ENCODE measurements at regions not wholly inside any gene's neighbourhood (a gene's known extent, or its start where the extent isn't known, plus 50 kb on each side); places are given as distances from the start of the nearest gene placed in this dataset.

DNA sequence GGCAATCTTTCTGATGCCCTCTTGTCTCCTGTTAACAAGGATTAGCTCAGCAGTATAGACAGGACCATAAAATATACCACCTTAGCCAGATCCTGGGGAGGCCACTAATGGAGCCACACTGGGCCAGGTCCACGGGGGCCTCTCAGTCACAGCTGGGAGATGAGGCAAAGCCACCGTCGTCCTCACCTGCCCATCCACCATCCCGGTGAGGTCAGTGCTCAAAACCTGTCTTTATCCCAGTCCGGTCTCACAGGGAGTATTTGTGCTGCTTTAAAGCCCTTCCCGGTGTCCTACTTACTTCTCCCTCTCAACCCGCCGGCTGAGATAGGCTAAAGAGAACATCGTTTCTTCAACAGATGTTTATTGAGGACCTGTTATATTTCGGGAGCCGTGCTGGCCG is 104.3 kb downstream of the EDN3 start:
- Histone ChIP-seq H3K36me3 (ENCODE audit: control insufficient read depth in 1 of 2, insufficient read depth in 2 of 2, low read length in 2 of 2) (no peaks in the 10 kb centered on the region), H3K4me3 (ENCODE audit: low read depth, low read length) (no peak overlapping the region), H3K9ac (ENCODE audit: low read length) (no peak overlapping the region), H3K79me2 (ENCODE audit: control insufficient read depth, insufficient read depth, low read length, poor library complexity) (no peaks in the 10 kb centered on the region), H3K4me1 (ENCODE audit: control insufficient read depth in 1 of 2, insufficient read depth in 2 of 2, low read length in 2 of 2) (peaks cover 0 to 3% of the 10 kb centered on the region in 2 experiments), H3K9me3 (ENCODE audit: insufficient read depth, low read depth, low read length) (peaks cover 4% of the 10 kb centered on the region), H3K23ac (ENCODE audit: low read length) (no peak overlapping the region), H2BK5ac (ENCODE audit: low read depth, low read length, poor library complexity) (no peak overlapping the region), H3K14ac (ENCODE audit: low read length) (no peak overlapping the region), H2AK5ac (ENCODE audit: low read length) (no peak overlapping the region), H3K27ac (ENCODE audit: low read depth, low read length) (no peak overlapping the region), H2BK120ac (ENCODE audit: insufficient read depth, low read length, poor library complexity) (no peak overlapping the region), H3K27me3 (ENCODE audit: insufficient read depth, low read length) (peaks cover 12% of the 10 kb centered on the region), H4K8ac (ENCODE audit: low read depth, low read length) (no peak overlapping the region), H2BK12ac (ENCODE audit: low read length) (no peak overlapping the region), H2AFZ (ENCODE audit: insufficient read depth, low read length, poor library complexity) (no peak overlapping the region), H3K4me2 (ENCODE audit: low read length) (no peak overlapping the region), H3K18ac (ENCODE audit: low read length) (no peak overlapping the region), H3K79me1 (ENCODE audit: low read length) (no peaks in the 10 kb centered on the region), H3K4ac (ENCODE audit: low read depth, low read length) (no peak overlapping the region), H4K12ac (ENCODE audit: low read depth, low read length) (no peak overlapping the region), H4K91ac (ENCODE audit: low read depth, low read length) (no peak overlapping the region)
- DNase-seq, result no peak
- WGBS (ENCODE audit: extremely low coverage, insufficient coverage, insufficient read length), result no CpG with 5 or more reads among the region's 12 CpGs

DNA sequence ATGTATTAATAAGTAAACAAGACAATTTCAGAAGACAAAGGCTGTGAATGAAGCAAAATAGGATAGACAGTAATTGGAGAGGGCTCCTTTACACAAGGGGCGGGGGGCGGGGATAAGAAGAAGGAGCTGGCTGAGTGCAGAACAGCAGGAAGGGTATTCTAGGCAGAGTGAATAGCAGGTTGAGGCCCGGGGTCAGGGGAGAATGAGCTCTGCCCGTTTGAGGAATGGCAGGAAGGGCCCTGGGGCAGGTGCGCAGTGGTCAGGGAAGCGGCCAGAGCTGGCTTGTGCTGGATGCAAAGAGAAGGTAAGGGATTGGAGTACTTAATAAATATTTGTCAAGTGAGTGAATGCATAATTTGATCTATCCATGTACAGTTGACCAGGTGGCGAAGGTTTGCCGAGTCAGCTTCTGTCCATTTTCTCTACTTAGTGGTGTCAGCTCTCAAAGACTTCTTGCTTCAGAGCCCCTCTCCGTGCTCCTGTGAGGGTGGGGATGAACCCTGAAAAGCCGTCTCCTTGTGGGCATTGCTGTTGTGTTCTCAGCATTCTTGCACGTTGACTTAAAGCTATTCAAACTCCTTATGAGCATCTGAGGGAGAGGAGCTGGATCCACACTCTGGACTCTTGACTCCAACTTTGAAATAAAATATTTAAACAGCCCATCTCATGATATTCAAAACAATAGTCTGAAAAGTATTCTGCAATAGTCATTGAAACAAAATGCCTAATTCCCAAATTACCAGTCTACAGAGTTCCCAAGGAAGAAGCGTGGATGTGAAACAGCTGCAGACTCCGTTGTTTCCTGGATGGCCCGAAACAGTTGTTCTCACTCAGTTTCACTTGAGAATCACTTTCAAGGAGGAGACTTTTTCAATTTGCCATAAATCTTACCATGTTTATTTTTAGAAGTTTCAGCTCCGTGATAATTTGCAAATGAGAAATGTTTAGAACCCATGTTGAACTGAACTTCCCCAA is 105.1 kb downstream of the EDN3 start:
- Histone ChIP-seq H3K9ac (ENCODE audit: low read length) (no peak overlapping the region), H3K4ac (ENCODE audit: low read depth, low read length) (no peak overlapping the region), H2AK5ac (ENCODE audit: low read length) (no peak overlapping the region), H3K27me3 (ENCODE audit: insufficient read depth, low read length) (peaks cover 12% of the 10 kb centered on the region), H3K18ac (ENCODE audit: low read length) (no peak overlapping the region), H3K79me1 (ENCODE audit: low read length) (no peaks in the 10 kb centered on the region), H3K27ac (ENCODE audit: low read depth, low read length) (no peak overlapping the region), H2AFZ (ENCODE audit: insufficient read depth, low read length, poor library complexity) (no peak overlapping the region), H3K79me2 (ENCODE audit: control insufficient read depth, insufficient read depth, low read length, poor library complexity) (no peaks in the 10 kb centered on the region), H2BK5ac (ENCODE audit: low read depth, low read length, poor library complexity) (no peak overlapping the region), H3K4me2 (ENCODE audit: low read length) (no peak overlapping the region), H3K4me3 (ENCODE audit: low read depth, low read length) (no peak overlapping the region), H3K14ac (ENCODE audit: low read length) (no peak overlapping the region), H2BK120ac (ENCODE audit: insufficient read depth, low read length, poor library complexity) (no peak overlapping the region), H3K36me3 (ENCODE audit: control insufficient read depth in 1 of 2, insufficient read depth in 2 of 2, low read length in 2 of 2) (no peaks in the 10 kb centered on the region), H4K8ac (ENCODE audit: low read depth, low read length) (no peak overlapping the region), H3K23ac (ENCODE audit: low read length) (no peak overlapping the region), H4K91ac (ENCODE audit: low read depth, low read length) (no peak overlapping the region), H3K4me1 (ENCODE audit: control insufficient read depth in 1 of 2, insufficient read depth in 2 of 2, low read length in 2 of 2) (peaks cover 0 to 3% of the 10 kb centered on the region in 2 experiments), H2BK12ac (ENCODE audit: low read length) (no peak overlapping the region), H4K12ac (ENCODE audit: low read depth, low read length) (no peak overlapping the region), H3K9me3 (ENCODE audit: insufficient read depth, low read depth, low read length) (peaks cover 4% of the 10 kb centered on the region)
- WGBS (ENCODE audit: extremely low coverage, insufficient coverage, insufficient read length), result no CpG with 5 or more reads among the region's 15 CpGs
- DNase-seq, result no peak

GRCh38 chr20:59406446-59406845 is 106.0 kb downstream of the EDN3 start:
- Histone ChIP-seq H3K79me2 (ENCODE audit: control insufficient read depth, insufficient read depth, low read length, poor library complexity) (no peaks in the 10 kb centered on the region), H4K12ac (ENCODE audit: low read depth, low read length) (no peak overlapping the region), H4K91ac (ENCODE audit: low read depth, low read length) (no peak overlapping the region), H4K8ac (ENCODE audit: low read depth, low read length) (no peak overlapping the region), H3K36me3 (ENCODE audit: control insufficient read depth in 1 of 2, insufficient read depth in 2 of 2, low read length in 2 of 2) (no peaks in the 10 kb centered on the region), H3K9me3 (ENCODE audit: insufficient read depth, low read depth, low read length) (peaks cover 2% of the 10 kb centered on the region), H2AK5ac (ENCODE audit: low read length) (no peak overlapping the region), H3K18ac (ENCODE audit: low read length) (no peak overlapping the region), H3K4me1 (ENCODE audit: control insufficient read depth in 1 of 2, insufficient read depth in 2 of 2, low read length in 2 of 2) (peaks cover 0 to 3% of the 10 kb centered on the region in 2 experiments), H2AFZ (ENCODE audit: insufficient read depth, low read length, poor library complexity) (no peak overlapping the region), H2BK5ac (ENCODE audit: low read depth, low read length, poor library complexity) (no peak overlapping the region), H3K4ac (ENCODE audit: low read depth, low read length) (no peak overlapping the region), H3K14ac (ENCODE audit: low read length) (no peak overlapping the region), H3K27me3 (ENCODE audit: insufficient read depth, low read length) (peaks cover 12% of the 10 kb centered on the region), H3K4me2 (ENCODE audit: low read length) (no peak overlapping the region), H3K79me1 (ENCODE audit: low read length) (no peaks in the 10 kb centered on the region), H3K23ac (ENCODE audit: low read length) (no peak overlapping the region), H3K9ac (ENCODE audit: low read length) (no peak overlapping the region), H3K4me3 (ENCODE audit: low read depth, low read length) (no peak overlapping the region), H2BK120ac (ENCODE audit: insufficient read depth, low read length, poor library complexity) (no peak overlapping the region), H3K27ac (ENCODE audit: low read depth, low read length) (no peak overlapping the region), H2BK12ac (ENCODE audit: low read length) (no peak overlapping the region)
- no CpG with 5 or more reads among the region's 4 CpGs for WGBS (ENCODE audit: extremely low coverage, insufficient coverage, insufficient read length)
- DNase-seq, result no peak

DNA sequence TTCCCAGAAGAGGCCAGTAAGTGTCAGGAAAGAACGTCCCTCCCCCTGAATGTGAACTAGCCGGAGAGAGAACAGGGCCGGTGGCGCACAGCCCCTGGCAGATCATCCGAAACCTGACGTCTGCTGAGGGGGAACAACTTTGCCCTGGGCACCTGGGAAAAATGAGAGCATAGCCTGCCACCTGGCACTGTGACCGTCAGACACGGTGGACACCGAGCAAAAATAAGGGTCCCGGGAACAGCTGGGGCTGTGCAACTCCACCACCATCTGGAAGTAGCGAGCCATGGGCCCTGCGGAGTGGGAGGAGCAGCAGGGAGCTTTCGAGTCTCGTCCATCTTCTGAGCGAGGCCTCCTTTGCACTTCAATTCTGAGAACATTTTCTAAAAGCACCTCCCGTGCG is 110.8 kb downstream of the EDN3 start:
- Histone ChIP-seq H3K23ac (ENCODE audit: low read length) (no peak overlapping the region), H3K9me3 (ENCODE audit: insufficient read depth, low read depth, low read length) (peaks cover 2% of the 10 kb centered on the region), H3K18ac (ENCODE audit: low read length) (no peak overlapping the region), H3K9ac (ENCODE audit: low read length) (no peak overlapping the region), H2BK120ac (ENCODE audit: insufficient read depth, low read length, poor library complexity) (no peak overlapping the region), H3K4me2 (ENCODE audit: low read length) (no peak overlapping the region), H3K4ac (ENCODE audit: low read depth, low read length) (no peak overlapping the region), H2BK5ac (ENCODE audit: low read depth, low read length, poor library complexity) (no peak overlapping the region), H4K8ac (ENCODE audit: low read depth, low read length) (no peak overlapping the region), H2AK5ac (ENCODE audit: low read length) (no peak overlapping the region), H3K79me1 (ENCODE audit: low read length) (no peaks in the 10 kb centered on the region), H3K14ac (ENCODE audit: low read length) (no peak overlapping the region), H4K91ac (ENCODE audit: low read depth, low read length) (no peak overlapping the region), H3K4me3 (ENCODE audit: low read depth, low read length) (no peak overlapping the region), H3K79me2 (ENCODE audit: control insufficient read depth, insufficient read depth, low read length, poor library complexity) (no peaks in the 10 kb centered on the region), H3K36me3 (ENCODE audit: control insufficient read depth in 1 of 2, insufficient read depth in 2 of 2, low read length in 2 of 2) (no peaks in the 10 kb centered on the region), H4K12ac (ENCODE audit: low read depth, low read length) (no peak overlapping the region), H3K27me3 (ENCODE audit: insufficient read depth, low read length) (peaks cover 7% of the 10 kb centered on the region), H2BK12ac (ENCODE audit: low read length) (no peak overlapping the region), H3K4me1 (ENCODE audit: control insufficient read depth in 1 of 2, insufficient read depth in 2 of 2, low read length in 2 of 2) (peaks cover 5 to 9% of the 10 kb centered on the region in 2 experiments), H2AFZ (ENCODE audit: insufficient read depth, low read length, poor library complexity) (no peak overlapping the region), H3K27ac (ENCODE audit: low read depth, low read length) (no peak overlapping the region)
- DNase-seq, result no peak
- no CpG with 5 or more reads among the region's 17 CpGs for WGBS (ENCODE audit: extremely low coverage, insufficient coverage, insufficient read length)
